Uterus (tissue), 2 donors: ENCODE measurements at regions not wholly inside any gene's neighbourhood (a gene's known extent, or its start where the extent isn't known, plus 50 kb on each side); places are given as distances from the start of the nearest gene placed in this dataset.

ENCODE experiments used
- CTCF ChIP-seq, 4 experiments: fragments of 200-600 bp in 2 of 4; fragments of 450-650 bp in 2 of 4; sonication (generic) in 2 of 4; IDR thresholded peaks; one replicate each; pipeline ENCODE4 v1.5.1; 2016 to 2019; ENCODE audit warnings: antibody characterized with exemption in 4 of 4, mild to moderate bottlenecking in 2 of 4, moderate library complexity in 1 of 4
- POLR2A ChIP-seq, 2 donors: fragments of 450-650 bp; IDR thresholded peaks; one replicate each; pipeline ENCODE4 v1.6.1; 2016; ENCODE audit warnings: antibody characterized with exemption in 2 of 2, mild to moderate bottlenecking in 1 of 2, moderate library complexity in 1 of 2

GRCh38 chr3:64358176-64358575, 132.9 kb upstream of the PRICKLE2 start:
- no peak for TF ChIP-seq POLR2A (IDR thresholded peaks at IDR 0.05)
- TF ChIP-seq CTCF (IDR thresholded peaks at IDR 0.05), result no peak
